Activated B cell treated with CpG ODN at 0.5 μM for 24 hours (primary cell): ENCODE measurements at regions not wholly inside any gene's neighbourhood (a gene's known extent, or its start where the extent isn't known, plus 50 kb on each side); places are given as distances from the start of the nearest gene placed in this dataset.

Experiments
- ATAC-seq: fragments of 200-7000 bp; cut with Tn5 transposase; one replicate; pipeline ENCODE4 v1.10.0; 2021; ENCODE audit warnings: low read depth, mild to moderate bottlenecking, moderate library complexity
- CTCF ChIA-PET: fragments of 350-600 bp; sonication (Branson Sonifier 250); formaldehyde crosslinking; loops from one replicate; lab custom pipeline; 2021; ENCODE audit warnings: antibody characterized with exemption; lab: Charles Lee
- POLR2A ChIA-PET: fragments of 350-600 bp; sonication (Branson Sonifier 250); formaldehyde crosslinking; loops from one replicate; lab custom pipeline; 2021; ENCODE audit warnings: antibody characterized with exemption; lab: Charles Lee
- DNase-seq: peaks from one replicate; pipeline ENCODE4 v3.0.0; 2022
- H3K27ac Mint-ChIP-seq: one replicate; pipeline ENCODE4 v1.8.0; 2020; ENCODE audit warnings: mixed read lengths
- H3K27me3 Mint-ChIP-seq: one replicate; pipeline ENCODE4 v1.8.0; 2021; ENCODE audit warnings: mixed read lengths
- H3K36me3 Mint-ChIP-seq: one replicate; pipeline ENCODE4 v1.8.0; 2021; ENCODE audit warnings: low read depth, mixed read lengths
- H3K4me1 Mint-ChIP-seq: one replicate; pipeline ENCODE4 v1.8.0; 2021; ENCODE audit warnings: mixed read lengths
- H3K4me3 Mint-ChIP-seq: one replicate; pipeline ENCODE4 v1.8.0; 2020; ENCODE audit warnings: mild to moderate bottlenecking, mixed read lengths
- H3K9me3 Mint-ChIP-seq: one replicate; pipeline ENCODE4 v1.8.0; 2020; ENCODE audit warnings: mixed read lengths
- intact Hi-C: fragments of 100-400 bp; cut with micrococcal nuclease; formaldehyde crosslinking; loops from one replicate; pipeline ENCODE4 v1.15.1; 2024
- TF ChIP-seq, protein P1 (sequence below): fragments of 200-600 bp; IDR thresholded peaks from one replicate; pipeline ENCODE4 v1.8.0; 2022; ENCODE audit warnings: antibody characterized with exemption, mild to moderate bottlenecking

DNA sequence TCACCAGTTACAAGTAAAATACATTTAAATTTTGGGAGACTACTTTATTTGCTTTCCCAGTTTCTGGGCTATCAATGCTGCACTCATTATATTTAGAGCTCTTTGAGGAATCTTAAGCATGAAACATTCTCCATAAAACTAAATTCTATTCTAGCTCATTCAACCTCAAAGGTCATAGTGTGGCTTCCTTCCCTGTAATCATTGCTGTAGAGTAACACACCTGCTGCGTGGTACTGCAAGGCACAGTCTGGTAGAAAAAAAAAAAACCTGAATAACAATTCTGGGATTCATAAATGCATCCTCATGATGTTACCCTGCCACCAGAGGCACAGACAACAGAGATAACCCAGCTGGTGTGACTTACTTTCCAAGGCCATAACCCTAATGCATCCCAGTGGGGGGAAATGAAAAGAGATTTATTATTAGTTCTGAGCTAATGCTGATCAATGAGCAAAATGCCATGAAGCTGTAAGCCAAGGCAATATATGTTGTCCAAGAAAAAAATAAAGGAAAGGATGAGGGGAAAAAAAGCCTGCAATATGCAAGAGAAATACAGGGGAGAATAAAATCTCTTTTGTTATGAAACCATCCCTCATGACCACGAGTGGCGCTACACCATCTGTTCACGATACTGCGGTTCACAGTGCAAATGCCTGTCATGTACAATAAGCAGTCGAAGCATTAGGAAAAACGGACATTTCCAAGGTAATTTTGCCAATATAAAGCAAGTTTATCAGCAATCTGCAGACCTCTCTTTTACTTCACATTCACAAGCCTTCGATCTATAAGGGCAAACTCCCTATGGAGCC, 1481.6 kb upstream of the PIK3C3 start:
- TF ChIP-seq, protein P1, sequence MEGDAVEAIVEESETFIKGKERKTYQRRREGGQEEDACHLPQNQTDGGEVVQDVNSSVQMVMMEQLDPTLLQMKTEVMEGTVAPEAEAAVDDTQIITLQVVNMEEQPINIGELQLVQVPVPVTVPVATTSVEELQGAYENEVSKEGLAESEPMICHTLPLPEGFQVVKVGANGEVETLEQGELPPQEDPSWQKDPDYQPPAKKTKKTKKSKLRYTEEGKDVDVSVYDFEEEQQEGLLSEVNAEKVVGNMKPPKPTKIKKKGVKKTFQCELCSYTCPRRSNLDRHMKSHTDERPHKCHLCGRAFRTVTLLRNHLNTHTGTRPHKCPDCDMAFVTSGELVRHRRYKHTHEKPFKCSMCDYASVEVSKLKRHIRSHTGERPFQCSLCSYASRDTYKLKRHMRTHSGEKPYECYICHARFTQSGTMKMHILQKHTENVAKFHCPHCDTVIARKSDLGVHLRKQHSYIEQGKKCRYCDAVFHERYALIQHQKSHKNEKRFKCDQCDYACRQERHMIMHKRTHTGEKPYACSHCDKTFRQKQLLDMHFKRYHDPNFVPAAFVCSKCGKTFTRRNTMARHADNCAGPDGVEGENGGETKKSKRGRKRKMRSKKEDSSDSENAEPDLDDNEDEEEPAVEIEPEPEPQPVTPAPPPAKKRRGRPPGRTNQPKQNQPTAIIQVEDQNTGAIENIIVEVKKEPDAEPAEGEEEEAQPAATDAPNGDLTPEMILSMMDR, result no peak
- DNase-seq (no peak), ATAC-seq (no peak)
- no peak overlapping the region for H3K27ac Mint-ChIP-seq
- ChIA-PET POLR2A (no interaction called here), CTCF (no interaction called here)
- no peaks in the 10 kb centered on the region for H3K4me1 Mint-ChIP-seq
- no peak overlapping the region for H3K4me3 Mint-ChIP-seq
- intact Hi-C loops, result no loop called here
- no peaks in the 10 kb centered on the region for H3K36me3 Mint-ChIP-seq
- no peaks in the 10 kb centered on the region for H3K27me3 Mint-ChIP-seq
- no peaks in the 10 kb centered on the region for H3K9me3 Mint-ChIP-seq

DNA sequence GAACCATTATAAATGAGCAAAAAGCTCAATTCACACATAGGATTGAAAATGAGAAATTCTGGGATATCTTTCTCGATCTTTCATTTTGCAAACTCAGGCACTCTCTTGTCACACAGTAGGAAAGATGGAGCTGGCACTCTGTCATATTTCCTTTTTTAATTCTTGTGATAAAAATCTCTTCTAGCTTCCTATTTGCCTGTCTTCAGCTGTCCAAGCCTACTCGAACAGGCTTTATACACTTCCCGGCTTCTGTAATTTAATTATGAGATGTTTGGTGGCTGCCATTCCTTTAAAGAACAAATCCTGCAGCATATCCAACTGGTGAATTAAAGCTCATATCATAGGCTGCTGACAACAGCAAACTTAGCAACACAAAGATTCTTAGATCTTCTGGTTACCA, 1484.3 kb upstream of the PIK3C3 start:
- no peaks in the 10 kb centered on the region for H3K9me3 Mint-ChIP-seq
- POLR2A ChIA-PET, result no interaction called here
- no peak overlapping the region for H3K4me3 Mint-ChIP-seq
- CTCF ChIA-PET, result no interaction called here
- no peaks in the 10 kb centered on the region for H3K36me3 Mint-ChIP-seq
- DNase-seq (no peak), ATAC-seq (no peak)
- intact Hi-C loops, result no loop called here
- TF ChIP-seq, protein P1, result no peak
- H3K27ac Mint-ChIP-seq, result no peak overlapping the region
- H3K27me3 Mint-ChIP-seq, result no peaks in the 10 kb centered on the region
- no peaks in the 10 kb centered on the region for H3K4me1 Mint-ChIP-seq

DNA sequence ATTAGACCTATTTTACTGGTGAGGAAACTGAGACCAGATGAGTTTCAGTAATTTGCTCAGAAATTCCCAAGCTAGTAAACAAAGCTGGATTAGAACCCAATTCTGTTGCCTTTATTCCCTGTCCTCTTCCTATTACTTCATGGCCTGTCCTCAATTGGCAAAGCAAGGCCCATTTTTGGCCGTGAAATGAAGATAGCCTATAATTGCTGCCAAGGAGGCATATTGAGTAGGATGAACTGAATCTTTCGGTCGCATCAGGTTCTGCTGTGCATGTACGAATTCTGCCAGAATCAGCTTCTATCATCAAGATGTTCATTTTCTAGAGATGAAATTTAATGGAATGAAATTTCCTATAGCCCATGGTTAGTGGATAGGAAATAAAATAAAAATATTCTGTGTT, 1485.2 kb upstream of the PIK3C3 start:
- H3K36me3 Mint-ChIP-seq, result no peaks in the 10 kb centered on the region
- DNase-seq, result no peak
- TF ChIP-seq, protein P1, result no peak
- no peaks in the 10 kb centered on the region for H3K9me3 Mint-ChIP-seq
- no peak for ATAC-seq
- CTCF ChIA-PET, result no interaction called here
- H3K27ac Mint-ChIP-seq, result no peak overlapping the region
- no peak overlapping the region for H3K4me3 Mint-ChIP-seq
- intact Hi-C loops, result no loop called here
- POLR2A ChIA-PET, result no interaction called here
- H3K4me1 Mint-ChIP-seq, result no peaks in the 10 kb centered on the region
- H3K27me3 Mint-ChIP-seq, result no peaks in the 10 kb centered on the region

DNA sequence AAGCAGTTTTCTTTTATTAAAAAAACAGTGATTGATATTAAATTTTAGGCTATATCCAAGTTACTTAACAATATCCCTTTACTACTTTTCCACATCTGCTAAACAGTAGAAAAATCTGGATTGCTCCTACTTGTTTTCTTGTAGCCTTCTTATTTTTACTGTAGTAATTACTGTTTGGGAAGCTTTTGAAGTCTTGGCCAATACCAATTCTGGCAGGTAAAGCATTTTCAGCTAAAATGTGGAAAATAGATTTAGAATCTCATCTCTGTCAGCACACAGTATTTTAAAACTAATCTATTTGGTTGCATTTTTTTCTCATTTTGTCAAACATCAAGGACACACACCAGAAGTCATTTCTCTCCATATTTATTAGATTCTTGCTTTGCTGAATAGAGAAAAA, 1485.7 kb upstream of the PIK3C3 start:
- intact Hi-C loops, result no loop called here
- Mint-ChIP-seq H3K27ac (no peak overlapping the region), H3K4me3 (no peak overlapping the region), H3K9me3 (no peaks in the 10 kb centered on the region), H3K36me3 (no peaks in the 10 kb centered on the region), H3K4me1 (no peaks in the 10 kb centered on the region), H3K27me3 (no peaks in the 10 kb centered on the region)
- ATAC-seq (no peak), DNase-seq (no peak)
- TF ChIP-seq, protein P1, result no peak
- ChIA-PET POLR2A (no interaction called here), CTCF (no interaction called here)

DNA sequence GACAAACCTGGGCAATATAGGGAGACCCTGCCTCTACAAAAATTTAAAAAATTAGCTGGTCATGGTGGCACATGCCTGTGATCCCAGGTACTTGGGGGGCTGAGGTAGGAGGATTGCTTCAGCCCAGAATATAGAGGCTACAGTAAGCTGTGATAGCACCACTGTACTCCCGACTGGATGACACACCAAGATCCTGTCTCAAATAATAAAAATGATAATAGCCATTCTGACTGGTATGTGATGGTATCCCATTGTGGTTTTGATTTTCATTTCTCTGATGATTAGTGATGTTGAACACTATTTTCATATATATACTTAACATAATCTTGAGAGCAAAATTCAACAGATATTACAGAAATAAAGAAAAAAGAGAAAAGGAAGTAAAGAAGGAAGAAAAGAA, 1491.0 kb upstream of the PIK3C3 start:
- Mint-ChIP-seq H3K4me3 (no peak overlapping the region), H3K27ac (no peak overlapping the region), H3K9me3 (peaks cover 2% of the 10 kb centered on the region), H3K4me1 (no peaks in the 10 kb centered on the region), H3K36me3 (no peaks in the 10 kb centered on the region), H3K27me3 (no peaks in the 10 kb centered on the region)
- ATAC-seq (no peak), DNase-seq (no peak)
- ChIA-PET POLR2A (no interaction called here), CTCF (no interaction called here)
- intact Hi-C loops, result no loop called here
- TF ChIP-seq, protein P1, result no peak
